Keratinocyte (primary cell): ENCODE measurements at regions not wholly inside any gene's neighbourhood (a gene's known extent, or its start where the extent isn't known, plus 50 kb on each side); places are given as distances from the start of the nearest gene placed in this dataset.
"Not testable (repeated sequence)": the region's sequence is repeated elsewhere in the genome, so short reads cannot be mapped to it uniquely, and the experiment has no call there.

Experiments used
- EZH2 ChIP-seq: IDR thresholded peaks from one replicate; pipeline ENCODE4 v1.6.1; 2012; ENCODE audit warnings: inconsistent platforms, mild to moderate bottlenecking, low read length, moderate library complexity
- TF ChIP-seq, protein P1 (sequence below), 3 experiments: IDR thresholded peaks in 1 of 3; conservative IDR thresholded peaks in 1 of 3; optimal IDR thresholded peaks in 1 of 3; 2 replicates in 2 of 3; 3 replicates in 1 of 3; pipeline versions ENCODE3 to v1.5.1; 2011; ENCODE audit warnings: low read length in 3 of 3, mild to moderate bottlenecking in 3 of 3, moderate library complexity in 2 of 3, control low read depth in 1 of 3, inconsistent platforms in 1 of 3; ENCODE audit not compliant: insufficient read depth in 2 of 3; ENCODE audit errors: extremely low read depth in 1 of 3

GRCh38 chr17:69698352-69698751 is 283.9 kb downstream of the MAP2K6 start:
- TF ChIP-seq, protein P1, sequence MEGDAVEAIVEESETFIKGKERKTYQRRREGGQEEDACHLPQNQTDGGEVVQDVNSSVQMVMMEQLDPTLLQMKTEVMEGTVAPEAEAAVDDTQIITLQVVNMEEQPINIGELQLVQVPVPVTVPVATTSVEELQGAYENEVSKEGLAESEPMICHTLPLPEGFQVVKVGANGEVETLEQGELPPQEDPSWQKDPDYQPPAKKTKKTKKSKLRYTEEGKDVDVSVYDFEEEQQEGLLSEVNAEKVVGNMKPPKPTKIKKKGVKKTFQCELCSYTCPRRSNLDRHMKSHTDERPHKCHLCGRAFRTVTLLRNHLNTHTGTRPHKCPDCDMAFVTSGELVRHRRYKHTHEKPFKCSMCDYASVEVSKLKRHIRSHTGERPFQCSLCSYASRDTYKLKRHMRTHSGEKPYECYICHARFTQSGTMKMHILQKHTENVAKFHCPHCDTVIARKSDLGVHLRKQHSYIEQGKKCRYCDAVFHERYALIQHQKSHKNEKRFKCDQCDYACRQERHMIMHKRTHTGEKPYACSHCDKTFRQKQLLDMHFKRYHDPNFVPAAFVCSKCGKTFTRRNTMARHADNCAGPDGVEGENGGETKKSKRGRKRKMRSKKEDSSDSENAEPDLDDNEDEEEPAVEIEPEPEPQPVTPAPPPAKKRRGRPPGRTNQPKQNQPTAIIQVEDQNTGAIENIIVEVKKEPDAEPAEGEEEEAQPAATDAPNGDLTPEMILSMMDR (optimal IDR thresholded peaks at IDR 0.05 in 1 of 3, IDR thresholded peaks at IDR 0.05 in 1 of 3, conservative IDR thresholded peaks at IDR 0.05 in 1 of 3; ENCODE audit: extremely low read depth in 1 of 3, insufficient read depth in 2 of 3, low read length in 3 of 3): not testable (repeated sequence)
- not testable (repeated sequence) for TF ChIP-seq EZH2
